Neural progenitor cell (in vitro differentiated cells): ENCODE measurements at regions not wholly inside any gene's neighbourhood (a gene's known extent, or its start where the extent isn't known, plus 50 kb on each side); places are given as distances from the start of the nearest gene placed in this dataset.

ENCODE experiments used
- CTCF ChIP-seq: fragments of 200-600 bp; sonication (generic); IDR thresholded peaks from 2 replicates; pipeline ENCODE4 v1.5.1; 2017; ENCODE audit warnings: antibody characterized with exemption, mild to moderate bottlenecking
- EZH2 ChIP-seq: fragments of 200-600 bp; sonication (generic); IDR thresholded peaks from 2 replicates; pipeline ENCODE4 v1.6.1; 2017; ENCODE audit warnings: antibody characterized with exemption, mild to moderate bottlenecking, moderate library complexity

- TF ChIP-seq CTCF: no peak
- no peak for TF ChIP-seq EZH2
Observed at GRCh38 chr7:15780271-15780670, 93.8 kb upstream of the MEOX2 start.
